ENCODE measurements at regions not wholly inside any gene's neighbourhood (a gene's known extent, or its start where the extent isn't known, plus 50 kb on each side); places are given as distances from the start of the nearest gene placed in this dataset.

GRCh38 chr5:174287761-174288160, 242.3 kb downstream of the NSG2 start:
- intact Hi-C loops (cut with DNase I, micrococcal nuclease): no loop called here
- Histone ChIP-seq H3K4me1 (ENCODE audit: low read depth) (no peaks in the 10 kb centered on the region), H3K36me3 (ENCODE audit: low read depth) (no peaks in the 10 kb centered on the region), H3K4me3 (no peak overlapping the region), H3K9me3 (peaks cover 2% of the 10 kb centered on the region)
- TF ChIP-seq CTCF (IDR thresholded peaks at IDR 0.05): no peak
- ATAC-seq: no peak
- no peak for DNase-seq

- Histone ChIP-seq H3K4me1 (ENCODE audit: low read depth) (no peaks in the 10 kb centered on the region), H3K36me3 (ENCODE audit: low read depth) (no peaks in the 10 kb centered on the region), H3K9me3 (peaks cover 2% of the 10 kb centered on the region), H3K4me3 (no peak overlapping the region)
- no peak for DNase-seq
- no peak for ATAC-seq
- no peak for TF ChIP-seq CTCF (IDR thresholded peaks at IDR 0.05)
- intact Hi-C loops (cut with DNase I, micrococcal nuclease): no loop called here
Measured at GRCh38 chr5:174288439-174288838, 242.9 kb downstream of the NSG2 start.

DNA sequence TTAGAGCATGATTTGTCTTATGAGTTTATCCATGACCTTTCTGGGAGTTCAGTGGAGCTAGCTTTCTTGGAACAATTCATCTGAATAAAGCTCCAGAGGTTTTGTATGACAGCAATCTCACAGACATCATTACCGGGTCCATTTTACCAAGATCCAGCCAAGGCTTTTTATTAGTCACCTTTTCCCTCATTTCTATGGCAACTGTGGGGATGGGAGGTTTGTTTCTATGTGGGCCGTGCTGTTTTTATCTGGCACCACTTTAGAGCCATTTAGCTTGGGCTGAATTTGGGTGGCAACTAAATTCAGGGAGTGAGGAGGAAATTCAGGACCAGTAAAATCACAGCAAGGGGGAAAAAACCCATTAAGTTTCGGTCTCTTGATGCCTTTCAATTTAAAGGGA, 245.7 kb downstream of the NSG2 start:
- no peak for TF ChIP-seq CTCF (IDR thresholded peaks at IDR 0.05)
- intact Hi-C loops (cut with DNase I, micrococcal nuclease): no loop called here
- peaks cover 2% of the 10 kb centered on the region for H3K9me3 ChIP-seq
- ATAC-seq: no peak
- no peaks in the 10 kb centered on the region for H3K4me1 ChIP-seq (ENCODE audit: low read depth)
- no peak overlapping the region for H3K4me3 ChIP-seq
- no peaks in the 10 kb centered on the region for H3K36me3 ChIP-seq (ENCODE audit: low read depth)
- DNase-seq: no peak

- TF ChIP-seq CTCF (IDR thresholded peaks at IDR 0.05): no peak
- ATAC-seq (no peak), DNase-seq (no peak)
- H3K4me1 ChIP-seq (ENCODE audit: low read depth): no peaks in the 10 kb centered on the region
- no peak overlapping the region for H3K4me3 ChIP-seq
- H3K36me3 ChIP-seq (ENCODE audit: low read depth): no peaks in the 10 kb centered on the region
- H3K9me3 ChIP-seq: peaks cover 2% of the 10 kb centered on the region
- intact Hi-C loops (cut with DNase I, micrococcal nuclease): no loop called here
Measured at GRCh38 chr5:174292348-174292747, 246.8 kb downstream of the NSG2 start.

GRCh38 chr5:174293006-174293405, 247.5 kb downstream of the NSG2 start:
- Histone ChIP-seq H3K4me1 (ENCODE audit: low read depth) (no peaks in the 10 kb centered on the region), H3K36me3 (ENCODE audit: low read depth) (no peaks in the 10 kb centered on the region), H3K9me3 (peaks cover 2% of the 10 kb centered on the region), H3K4me3 (no peak overlapping the region)
- intact Hi-C loops (cut with DNase I, micrococcal nuclease): no loop called here
- TF ChIP-seq CTCF (IDR thresholded peaks at IDR 0.05): no peak
- ATAC-seq (no peak), DNase-seq (no peak)

GRCh38 chr5:174293481-174293880, 248.0 kb downstream of the NSG2 start:
- H3K4me1 ChIP-seq (ENCODE audit: low read depth): no peaks in the 10 kb centered on the region
- H3K4me3 ChIP-seq: no peak overlapping the region
- H3K36me3 ChIP-seq (ENCODE audit: low read depth): no peaks in the 10 kb centered on the region
- intact Hi-C loops (cut with DNase I, micrococcal nuclease): no loop called here
- DNase-seq: no peak
- H3K9me3 ChIP-seq: peaks cover 2% of the 10 kb centered on the region
- ATAC-seq: no peak
- TF ChIP-seq CTCF (IDR thresholded peaks at IDR 0.05): no peak

All from mucosa of descending colon (tissue), 3 donors.